ENCODE measurements at regions not wholly inside any gene's neighbourhood (a gene's known extent, or its start where the extent isn't known, plus 50 kb on each side); places are given as distances from the start of the nearest gene placed in this dataset.

- H3K4me2 ChIP-seq (ENCODE audit: low read length) = no peak overlapping the region
- no peak overlapping the region for H3K4me3 ChIP-seq (ENCODE audit: low read length)
- H3K36me3 ChIP-seq (ENCODE audit: insufficient read depth, low read length) = no peaks in the 10 kb centered on the region
- H3K79me2 ChIP-seq (replicated peaks; ENCODE audit: insufficient read depth, low read length) = no peaks in the 10 kb centered on the region
- H2AFZ ChIP-seq (ENCODE audit: low read depth, low read length) = no peak overlapping the region
- no peaks in the 10 kb centered on the region for H3K9me3 ChIP-seq (ENCODE audit: low read length)
- no peaks in the 10 kb centered on the region for H3F3A ChIP-seq (ENCODE audit: insufficient read depth, low read length, poor library complexity, severe bottlenecking)
- no peak overlapping the region for H3K9ac ChIP-seq (ENCODE audit: low read length)
- TF ChIP-seq EP300 (conservative IDR thresholded peaks at IDR 0.05; ENCODE audit: poor library complexity, severe bottlenecking) (no peak), MXI1 (conservative IDR thresholded peaks at IDR 0.05; ENCODE audit: poor library complexity, severe bottlenecking) (no peak), EZH2 (IDR thresholded peaks at IDR 0.05; ENCODE audit: borderline replicate concordance, insufficient read depth, low read length, poor library complexity, severe bottlenecking) (no peak), SMC3 (conservative IDR thresholded peaks at IDR 0.05; ENCODE audit: poor library complexity) (no peak), REST (IDR thresholded peaks at IDR 0.05; ENCODE audit: borderline replicate concordance) (no peak), RAD21 (conservative IDR thresholded peaks at IDR 0.05) (no peak)
- no peaks in the 10 kb centered on the region for H3K9me2 ChIP-seq (ENCODE audit: insufficient read depth, low read length)
- no peaks in the 10 kb centered on the region for H3K27me3 ChIP-seq (ENCODE audit: insufficient read depth, low read depth, low read length)
- no peaks in the 10 kb centered on the region for H4K20me1 ChIP-seq (ENCODE audit: insufficient read depth)
- no peak overlapping the region for H3K27ac ChIP-seq (ENCODE audit: low read length)
Measured at GRCh38 chr1:208670778-208671177, 426.6 kb upstream of the PLXNA2 start.

GRCh38 chr1:208681878-208682663 is 437.9 kb upstream of the PLXNA2 start:
- H3K9me2 ChIP-seq (ENCODE audit: insufficient read depth, low read length) = no peaks in the 10 kb centered on the region
- no peak overlapping the region for H3K9ac ChIP-seq (ENCODE audit: low read length)
- no peaks in the 10 kb centered on the region for H3K36me3 ChIP-seq (ENCODE audit: insufficient read depth, low read length)
- H3K27ac ChIP-seq (ENCODE audit: low read length) = no peak overlapping the region
- H3K9me3 ChIP-seq (ENCODE audit: low read length) = no peaks in the 10 kb centered on the region
- no peak for TF ChIP-seq SMC3 (conservative IDR thresholded peaks at IDR 0.05; ENCODE audit: poor library complexity)
- no peak for TF ChIP-seq RAD21 (conservative IDR thresholded peaks at IDR 0.05)
- TF ChIP-seq MXI1 (conservative IDR thresholded peaks at IDR 0.05; ENCODE audit: poor library complexity, severe bottlenecking) = no peak
- H3F3A ChIP-seq (ENCODE audit: insufficient read depth, low read length, poor library complexity, severe bottlenecking) = no peaks in the 10 kb centered on the region
- H4K20me1 ChIP-seq (ENCODE audit: insufficient read depth) = no peaks in the 10 kb centered on the region
- no peak overlapping the region for H3K4me2 ChIP-seq (ENCODE audit: low read length)
- H3K4me3 ChIP-seq (ENCODE audit: low read length) = no peak overlapping the region
- H3K79me2 ChIP-seq (replicated peaks; ENCODE audit: insufficient read depth, low read length) = no peaks in the 10 kb centered on the region
- H3K27me3 ChIP-seq (ENCODE audit: insufficient read depth, low read depth, low read length) = no peaks in the 10 kb centered on the region
- H2AFZ ChIP-seq (ENCODE audit: low read depth, low read length) = no peak overlapping the region

GRCh38 chr1:208682664-208683013 is 438.5 kb upstream of the PLXNA2 start:
- H4K20me1 ChIP-seq (ENCODE audit: insufficient read depth) = no peaks in the 10 kb centered on the region
- H3K4me3 ChIP-seq (ENCODE audit: low read length) = no peak overlapping the region
- H3K9ac ChIP-seq (ENCODE audit: low read length) = no peak overlapping the region
- H3F3A ChIP-seq (ENCODE audit: insufficient read depth, low read length, poor library complexity, severe bottlenecking) = no peaks in the 10 kb centered on the region
- H2AFZ ChIP-seq (ENCODE audit: low read depth, low read length) = no peak overlapping the region
- H3K9me3 ChIP-seq (ENCODE audit: low read length) = no peaks in the 10 kb centered on the region
- no peaks in the 10 kb centered on the region for H3K79me2 ChIP-seq (replicated peaks; ENCODE audit: insufficient read depth, low read length)
- no peaks in the 10 kb centered on the region for H3K9me2 ChIP-seq (ENCODE audit: insufficient read depth, low read length)
- H3K27ac ChIP-seq (ENCODE audit: low read length) = no peak overlapping the region
- H3K4me2 ChIP-seq (ENCODE audit: low read length) = no peak overlapping the region
- H3K36me3 ChIP-seq (ENCODE audit: insufficient read depth, low read length) = no peaks in the 10 kb centered on the region
- H3K27me3 ChIP-seq (ENCODE audit: insufficient read depth, low read depth, low read length) = no peaks in the 10 kb centered on the region
- TF ChIP-seq RAD21 (conservative IDR thresholded peaks at IDR 0.05) (no peak), REST (IDR thresholded peaks at IDR 0.05; ENCODE audit: borderline replicate concordance) (no peak)
